DOHH2 (cell line): ENCODE measurements at regions not wholly inside any gene's neighbourhood (a gene's known extent, or its start where the extent isn't known, plus 50 kb on each side); places are given as distances from the start of the nearest gene placed in this dataset.
"Not testable (repeated sequence)": the region's sequence is repeated elsewhere in the genome, so short reads cannot be mapped to it uniquely, and the experiment has no call there.

Experiments
- CTCF ChIP-seq: fragments of 200-600 bp; sonication (generic); IDR thresholded peaks from one replicate; pipeline ENCODE4 v1.5.1; 2014; ENCODE audit warnings: antibody characterized with exemption, mild to moderate bottlenecking, low read depth, low read length; ENCODE audit not compliant: poor library complexity, severe bottlenecking
- EZH2phosphoT487 ChIP-seq: fragments of 200-600 bp; sonication (generic); IDR thresholded peaks from 2 replicates; pipeline ENCODE4 v1.6.1; 2017; ENCODE audit warnings: borderline replicate concordance, mild to moderate bottlenecking, antibody characterized with exemption, low read length, moderate library complexity, mixed read lengths

DNA sequence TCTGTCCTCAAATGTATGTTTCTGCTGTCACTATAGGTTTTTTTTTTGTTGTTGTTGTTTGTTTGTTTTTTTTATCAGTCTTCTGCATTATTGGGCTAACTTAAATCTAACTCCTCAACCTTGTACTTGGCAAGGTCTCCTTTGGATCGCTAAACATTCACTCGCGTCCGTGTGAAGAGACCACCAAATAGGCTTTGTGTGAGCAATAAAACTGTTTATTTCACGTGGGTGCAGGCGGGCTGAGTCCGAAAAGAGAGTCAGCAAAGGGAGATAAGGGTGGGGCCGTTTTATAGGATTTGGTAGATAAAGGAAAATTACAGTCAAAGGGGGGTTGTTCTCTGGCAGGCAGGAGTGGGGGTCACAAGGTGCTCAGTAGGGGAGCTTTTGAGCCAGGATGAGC lies 845.6 kb upstream of the ANO3 start:
- TF ChIP-seq CTCF, EZH2phosphoT487: not testable (repeated sequence)
